H1 (cell line): ENCODE measurements at regions not wholly inside any gene's neighbourhood (a gene's known extent, or its start where the extent isn't known, plus 50 kb on each side); places are given as distances from the start of the nearest gene placed in this dataset.

Experiments
- CTCF ChIA-PET: fragments of 300-600 bp; sonication (Branson Sonifier 250); formaldehyde crosslinking; loops from one replicate; lab custom pipeline; 2021; ENCODE audit not compliant: partially characterized antibody; lab: Charles Lee
- POLR2A ChIA-PET: fragments of 300-600 bp; sonication (Branson Sonifier 250); formaldehyde crosslinking; loops from one replicate; lab custom pipeline; 2021; ENCODE audit warnings: inconsistent platforms; ENCODE audit not compliant: partially characterized antibody; lab: Charles Lee
- DNase-seq, 2 experiments: peaks; one replicate each; pipeline versions ENCODE4 v3.0.0 to v3.0.0-alpha.2; 2010 to 2022; ENCODE audit warnings: low spot score in 2 of 2, low read depth in 1 of 2, mixed read lengths in 1 of 2
- FAIRE-seq: peaks from 2 replicates; lab custom pipeline; 2011; peaks lifted over from hg19 to GRCh38; lab: Jason Lieb, UNC
- H2AFZ ChIP-seq: 2 replicates; pipeline ENCODE4 v1.8.1; 2012; ENCODE audit warnings: low read length, inconsistent platforms
- H2AK5ac ChIP-seq: 2 replicates; pipeline ENCODE4 v1.6.1; 2013; ENCODE audit warnings: low read depth, low read length
- H2BK120ac ChIP-seq: replicated peaks from 2 replicates; pipeline ENCODE3; 2013; ENCODE audit warnings: low read depth, low read length, inconsistent platforms
- H2BK12ac ChIP-seq: 2 replicates; pipeline ENCODE4 v1.6.1; 2013; ENCODE audit warnings: low read depth, low read length
- H2BK15ac ChIP-seq: 2 replicates; pipeline ENCODE4 v1.6.1; 2013; ENCODE audit warnings: low read length
- H2BK20ac ChIP-seq: 2 replicates; pipeline ENCODE4 v1.6.1; 2013; ENCODE audit warnings: low read length
- H2BK5ac ChIP-seq: 2 replicates; pipeline ENCODE4 v1.6.1; 2013; ENCODE audit warnings: low read depth, low read length
- H3K14ac ChIP-seq: 2 replicates; pipeline ENCODE4 v1.6.1; 2013; ENCODE audit warnings: inconsistent platforms; ENCODE audit not compliant: insufficient read length
- H3K18ac ChIP-seq: 2 replicates; pipeline ENCODE4 v1.6.1; 2013; ENCODE audit warnings: low read length; ENCODE audit errors: extremely low read depth
- H3K23ac ChIP-seq: 2 replicates; pipeline ENCODE4 v1.6.1; 2013; ENCODE audit warnings: inconsistent platforms; ENCODE audit not compliant: insufficient read length
- H3K23me2 ChIP-seq: 2 replicates; pipeline ENCODE4 v1.6.1; 2013; ENCODE audit warnings: low read depth, low read length
- H3K27ac ChIP-seq: 2 replicates; pipeline ENCODE4 v1.6.1; 2011; ENCODE audit warnings: low read depth, low read length, inconsistent platforms
- H3K27me3 ChIP-seq, 4 experiments: replicated peaks in 1 of 4; 1 replicate in 1 of 4; 2 replicates in 3 of 4; pipeline versions ENCODE4 v1.6.1 to v1.8.1; 2011 to 2013; ENCODE audit warnings: low read length in 3 of 4, mild to moderate bottlenecking in 3 of 4, inconsistent platforms in 2 of 4, mixed read lengths in 2 of 4, moderate library complexity in 1 of 4; ENCODE audit not compliant: control insufficient read depth in 3 of 4, insufficient read depth in 3 of 4; ENCODE audit errors: extremely low read depth in 1 of 4
- H3K36me3 ChIP-seq, 4 experiments: 2 replicates each; pipeline versions ENCODE4 v1.6.1 to v1.8.1; 2011 to 2013; ENCODE audit warnings: mild to moderate bottlenecking in 4 of 4, low read length in 3 of 4, moderate library complexity in 2 of 4, control low read depth in 1 of 4, inconsistent platforms in 1 of 4; ENCODE audit not compliant: insufficient read depth in 4 of 4, control insufficient read depth in 2 of 4
- H3K4ac ChIP-seq: replicated peaks from 2 replicates; pipeline ENCODE3; 2013; ENCODE audit warnings: low read length, low read depth, mixed read lengths, inconsistent platforms; ENCODE audit not compliant: insufficient read length
- H3K4me1 ChIP-seq, 4 experiments: replicated peaks in 1 of 4; 1 replicate in 1 of 4; 2 replicates in 3 of 4; pipeline versions ENCODE4 v1.6.1 to v1.8.1; 2011 to 2013; ENCODE audit warnings: low read length in 3 of 4, inconsistent platforms in 2 of 4, mixed read lengths in 1 of 4; ENCODE audit not compliant: insufficient read depth in 4 of 4, control insufficient read depth in 3 of 4
- H3K4me2 ChIP-seq, 2 experiments: 2 replicates each; pipeline versions ENCODE4 v1.6.1 to v1.8.1; 2011 to 2013; ENCODE audit warnings: low read depth in 2 of 2, low read length in 2 of 2, control low read depth in 1 of 2, inconsistent platforms in 1 of 2, mild to moderate bottlenecking in 1 of 2; ENCODE audit not compliant: insufficient read depth in 1 of 2
- H3K4me3 ChIP-seq, 4 experiments: fragments of 200-600, 300-600 bp in 1 of 4; sonication (generic), shearing (Covaris generic), sonication (Bioruptor Twin) in 1 of 4; 2 replicates each; pipeline versions ENCODE4 v1.5.1 to v1.8.1; 2011 to 2016; ENCODE audit warnings: low read length in 4 of 4, low read depth in 3 of 4, control low read depth in 2 of 4, inconsistent platforms in 2 of 4, mild to moderate bottlenecking in 2 of 4, mixed read lengths in 1 of 4, moderate library complexity in 1 of 4; ENCODE audit not compliant: insufficient read depth in 2 of 4; ENCODE audit errors: extremely low read depth in 1 of 4
- H3K56ac ChIP-seq: replicated peaks from 2 replicates; pipeline ENCODE3; 2013; ENCODE audit warnings: low read depth, mild to moderate bottlenecking, mixed read lengths, low read length, inconsistent platforms; ENCODE audit not compliant: insufficient read length
- H3K79me1 ChIP-seq: 2 replicates; pipeline ENCODE4 v1.6.1; 2013; ENCODE audit warnings: low read depth, low read length, control low read depth
- H3K79me2 ChIP-seq, 2 experiments: 2 replicates each; pipeline versions ENCODE4 v1.6.1 to v1.8.1; 2012 to 2013; ENCODE audit warnings: low read length in 2 of 2, mild to moderate bottlenecking in 2 of 2, inconsistent platforms in 1 of 2; ENCODE audit not compliant: insufficient read depth in 2 of 2, control insufficient read depth in 1 of 2
- H3K9ac ChIP-seq, 4 experiments: replicated peaks in 1 of 4; 1 replicate in 1 of 4; 2 replicates in 3 of 4; pipeline versions ENCODE4 v1.6.1 to v1.8.1; 2011 to 2013; ENCODE audit warnings: low read depth in 3 of 4, low read length in 3 of 4, control low read depth in 2 of 4, mild to moderate bottlenecking in 2 of 4, moderate library complexity in 2 of 4, inconsistent platforms in 1 of 4; ENCODE audit errors: extremely low read depth in 1 of 4
- H3K9me3 ChIP-seq, 2 experiments: 2 replicates each; pipeline versions ENCODE4 v1.6.1 to v1.8.1; 2012 to 2013; ENCODE audit warnings: mild to moderate bottlenecking in 2 of 2, moderate library complexity in 2 of 2, control low read depth in 1 of 2, inconsistent platforms in 1 of 2, low read depth in 1 of 2, low read length in 1 of 2, mixed read lengths in 1 of 2; ENCODE audit not compliant: insufficient read depth in 2 of 2
- H4K20me1 ChIP-seq, 2 experiments: replicated peaks in 1 of 2; 2 replicates each; pipeline versions ENCODE3 to v1.8.1; 2011 to 2013; ENCODE audit warnings: inconsistent platforms in 2 of 2, low read length in 2 of 2, mild to moderate bottlenecking in 1 of 2; ENCODE audit not compliant: insufficient read depth in 2 of 2, control insufficient read depth in 1 of 2
- H4K5ac ChIP-seq: 2 replicates; pipeline ENCODE4 v1.6.1; 2013; ENCODE audit warnings: low read length, low read depth, mixed read lengths, inconsistent platforms; ENCODE audit not compliant: insufficient read length
- H4K8ac ChIP-seq: 2 replicates; pipeline ENCODE4 v1.8.0; 2013; ENCODE audit warnings: mild to moderate bottlenecking, moderate library complexity, low read length, inconsistent platforms; ENCODE audit not compliant: insufficient read depth; ENCODE audit errors: extremely low read depth
- H4K91ac ChIP-seq: replicated peaks from 2 replicates; pipeline ENCODE3; 2013; ENCODE audit warnings: low read length, mixed read lengths, inconsistent platforms; ENCODE audit not compliant: insufficient read length
- ATF3 ChIP-seq: IDR thresholded peaks from 2 replicates; pipeline ENCODE4 v1.6.1; 2011; ENCODE audit warnings: low read depth, mild to moderate bottlenecking, low read length; ENCODE audit not compliant: insufficient read depth
- CTCF ChIP-seq, 3 experiments: IDR thresholded peaks; 1 replicate in 2 of 3; 2 replicates in 1 of 3; pipeline versions ENCODE4 v1.5.1 to v1.6.1; 2011; ENCODE audit warnings: low read length in 3 of 3, mild to moderate bottlenecking in 3 of 3, inconsistent platforms in 2 of 3, low read depth in 1 of 3, moderate library complexity in 1 of 3; ENCODE audit not compliant: insufficient read depth in 1 of 3; ENCODE audit errors: control extremely low read depth in 1 of 3
- EGR1 ChIP-seq: IDR thresholded peaks from 2 replicates; pipeline ENCODE4 v1.6.1; 2011; ENCODE audit warnings: low read depth, low read length, borderline replicate concordance
- EZH2 ChIP-seq: fragments of 200-600 bp; sonication (generic); IDR thresholded peaks from 2 replicates; pipeline ENCODE4 v1.7.1; 2012; ENCODE audit warnings: low read depth, mild to moderate bottlenecking, moderate library complexity, low read length, inconsistent platforms; ENCODE audit not compliant: severe bottlenecking
- GABPA ChIP-seq: IDR thresholded peaks from 2 replicates; pipeline ENCODE4 v1.6.1; 2011; ENCODE audit warnings: mild to moderate bottlenecking, low read length, moderate library complexity, borderline replicate concordance; ENCODE audit not compliant: insufficient read depth
- JUND ChIP-seq: IDR thresholded peaks from 2 replicates; pipeline ENCODE4 v1.6.1; 2011; ENCODE audit warnings: mild to moderate bottlenecking, improper control_type of control experiment, low read length
- KDM1A ChIP-seq: fragments of 200-600, 300-600 bp; sonication (generic); IDR thresholded peaks from 2 replicates; pipeline ENCODE4 v1.7.1; 2016; ENCODE audit warnings: mild to moderate bottlenecking, low read length, borderline replicate concordance
- MAFK ChIP-seq: IDR thresholded peaks from 2 replicates; pipeline ENCODE4 v1.6.1; 2012; ENCODE audit warnings: low read depth, mild to moderate bottlenecking, improper control_type of control experiment, low read length
- POLR2AphosphoS5 ChIP-seq: IDR thresholded peaks from 2 replicates; pipeline ENCODE4 v1.6.1; 2011; ENCODE audit warnings: low read depth, low read length
- TAF1 ChIP-seq: IDR thresholded peaks from 2 replicates; pipeline ENCODE4 v1.6.1; 2011; ENCODE audit warnings: mild to moderate bottlenecking, low read depth, low read length
- USF2 ChIP-seq: IDR thresholded peaks from 2 replicates; pipeline ENCODE4 v1.6.1; 2011; ENCODE audit warnings: low read length, improper control_type of control experiment
- WGBS, 2 experiments: shearing (Covaris generic) in 1 of 2; methylation state at CpG; one replicate each; pipeline versions ENCODE4 v1.1.6 to v1.1.7; 2013 to 2015; ENCODE audit warnings: low lambda C conversion rate in 2 of 2, mixed read lengths in 2 of 2, inconsistent platforms in 1 of 2, low coverage in 1 of 2, missing lambda C conversion rate in 1 of 2; ENCODE audit not compliant: insufficient replicate concordance in 2 of 2, insufficient coverage in 1 of 2, insufficient read length in 1 of 2; ENCODE audit errors: extremely low coverage in 1 of 2, missing lambda C conversion rate in 1 of 2; 5-methylcytosine and 5-hydroxymethylcytosine counted together

GRCh38 chrX:42175843-42176242, 252.5 kb upstream of the CASK start:
- 83% methylated on average over 1 of the region's 2 CpGs; no CpG with 5 or more reads in 1 of the 2 experiments for WGBS, 2 experiments
- H2BK12ac ChIP-seq, result no peak overlapping the region
- FAIRE-seq, result no peak
- TF ChIP-seq CTCF (IDR thresholded peaks at IDR 0.05; ENCODE audit: control extremely low read depth in 1 of 3, insufficient read depth in 1 of 3, low read depth in 1 of 3, low read length in 3 of 3) (no peak), GABPA (no peak), POLR2AphosphoS5 (no peak), EGR1 (no peak), ATF3 (no peak), EZH2 (no peak), TAF1 (no peak), KDM1A (no peak), MAFK (no peak), JUND (no peak), USF2 (no peak)

More at GRCh38 chrX:42175843-42176242, 252.5 kb upstream of the CASK start:
- no peaks in the 10 kb centered on the region for H3K9me3 ChIP-seq
- no peaks in the 10 kb centered on the region for H3K27me3 ChIP-seq
- H2BK15ac ChIP-seq, result no peak overlapping the region
- no peak overlapping the region for H2BK5ac ChIP-seq
- no peak overlapping the region for H2AFZ ChIP-seq
- H3K56ac ChIP-seq, result no peak overlapping the region
- no peak overlapping the region for H3K4me3 ChIP-seq
- no peaks in the 10 kb centered on the region for H3K23me2 ChIP-seq
- H3K79me1 ChIP-seq, result no peaks in the 10 kb centered on the region
- no peak overlapping the region for H3K23ac ChIP-seq
- H3K4me1 ChIP-seq, result no peaks in the 10 kb centered on the region
- H3K36me3 ChIP-seq, result no peaks in the 10 kb centered on the region
- no peaks in the 10 kb centered on the region for H3K79me2 ChIP-seq
- H3K4ac ChIP-seq, result no peak overlapping the region
- no peak overlapping the region for H3K9ac ChIP-seq
- no peak overlapping the region for H2AK5ac ChIP-seq
- no peak overlapping the region for H4K91ac ChIP-seq
- no peak overlapping the region for H3K14ac ChIP-seq
- DNase-seq, result no peak
- no peaks in the 10 kb centered on the region for H4K20me1 ChIP-seq
- H3K4me2 ChIP-seq, result no peak overlapping the region
- ChIA-PET POLR2A (no interaction called here), CTCF (no interaction called here)
- no peak overlapping the region for H2BK20ac ChIP-seq
- no peak overlapping the region for H3K27ac ChIP-seq
- H3K18ac ChIP-seq, result no peak overlapping the region
- no peak overlapping the region for H4K8ac ChIP-seq
- H4K5ac ChIP-seq, result no peak overlapping the region
- no peak overlapping the region for H2BK120ac ChIP-seq
